ENCODE measurements at regions not wholly inside any gene's neighbourhood (a gene's known extent, or its start where the extent isn't known, plus 50 kb on each side); places are given as distances from the start of the nearest gene placed in this dataset.

DNA sequence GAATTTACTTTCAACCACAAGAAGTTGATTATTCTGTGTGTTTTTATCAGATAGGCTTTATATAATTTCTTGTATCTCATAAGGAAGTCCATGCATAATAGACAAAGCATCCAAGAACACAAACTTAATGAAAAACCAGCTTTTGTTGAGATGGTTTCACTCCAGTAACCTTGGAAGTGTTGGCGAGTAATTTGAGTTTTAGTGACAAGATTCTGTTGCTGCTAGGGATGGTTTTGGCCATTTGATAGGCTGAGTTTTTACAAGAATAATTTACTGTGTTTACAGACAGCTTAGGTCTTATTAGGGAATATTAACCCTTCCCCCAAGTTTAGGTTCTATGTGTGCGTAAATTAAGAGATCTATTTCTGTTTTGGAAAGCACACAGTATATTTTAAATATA lies 513.6 kb downstream of the USP25 start:
- H3K27ac ChIP-seq (ENCODE audit: insufficient read depth in 1 of 2, low read depth in 1 of 2, low read length in 2 of 2, poor library complexity in 1 of 2, severe bottlenecking in 2 of 2), result peak overlapping the region in 1 of 2 experiments; percentile 9
- no peaks in the 10 kb centered on the region for H3K27me3 ChIP-seq (replicated peaks in 2 of 5; ENCODE audit: control insufficient read depth in 4 of 5, insufficient read depth in 5 of 5, low read length in 4 of 5)
- ChIA-PET POLR2A (no interaction called here), CTCF (interaction anchor here (1.3 to 1.7 kb wide), 3 partner anchors 33 to 49 kb away, joined by 4 to 7 read pairs (median 5); no protein-coding TSS in a partner anchor)
- peaks cover 5 to 30% (median 8%) of the 10 kb centered on the region in 4 experiments for H3K4me1 ChIP-seq (ENCODE audit: control extremely low read depth in 1 of 4, control insufficient read depth in 4 of 4, insufficient read depth in 4 of 4, low read length in 3 of 4)
- no peak overlapping the region for H3K4me3 ChIP-seq (ENCODE audit: control insufficient read depth in 1 of 7, extremely low read depth in 1 of 7, insufficient read depth in 4 of 7, low read depth in 2 of 7, low read length in 6 of 7)
- peak in 1 of 3 donors; percentile 16 for DNase-seq
- H3K9me3 ChIP-seq (ENCODE audit: control extremely low read depth in 1 of 5, control insufficient read depth in 4 of 5, insufficient read depth in 2 of 5, low read depth in 1 of 5, low read length in 4 of 5), result peaks cover 0 to 3% (median 0%) of the 10 kb centered on the region in 5 experiments
- WGBS (ENCODE audit: insufficient coverage), result no CpG with 5 or more reads among the region's 2 CpGs
- H3K36me3 ChIP-seq (ENCODE audit: control insufficient read depth in 4 of 4, insufficient read depth in 4 of 4, low read length in 3 of 4), result no peaks in the 10 kb centered on the region

DNA sequence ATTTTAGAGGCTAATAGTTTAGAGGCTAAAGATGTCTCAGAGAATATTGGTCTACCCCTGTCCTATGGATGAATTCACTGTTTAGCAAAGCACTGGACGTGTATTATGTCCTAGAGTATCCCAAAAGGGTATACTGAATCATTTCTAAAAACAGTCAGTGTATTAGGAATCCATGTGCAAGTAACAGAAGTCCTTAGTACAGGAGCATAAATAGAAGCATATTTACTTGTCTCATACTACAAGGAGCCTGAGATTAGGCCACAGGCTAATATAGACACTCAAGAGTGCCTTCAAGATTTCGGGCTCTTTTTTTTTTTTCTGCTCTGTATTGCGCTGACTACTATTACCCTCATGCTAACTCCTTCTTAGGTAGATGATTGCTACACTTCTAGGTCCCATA lies 518.9 kb downstream of the USP25 start:
- POLR2A ChIA-PET, result interaction anchor here (0.7 kb wide), 1 partner anchor 469 kb away, joined by 5 read pairs; no protein-coding TSS in a partner anchor
- Histone ChIP-seq H3K27ac (ENCODE audit: insufficient read depth in 1 of 2, low read depth in 1 of 2, low read length in 2 of 2, poor library complexity in 1 of 2, severe bottlenecking in 2 of 2) (no peak overlapping the region), H3K36me3 (ENCODE audit: control insufficient read depth in 4 of 4, insufficient read depth in 4 of 4, low read length in 3 of 4) (no peaks in the 10 kb centered on the region), H3K4me1 (ENCODE audit: control extremely low read depth in 1 of 4, control insufficient read depth in 4 of 4, insufficient read depth in 4 of 4, low read length in 3 of 4) (no peaks in the 10 kb centered on the region), H3K27me3 (replicated peaks in 2 of 5; ENCODE audit: control insufficient read depth in 4 of 5, insufficient read depth in 5 of 5, low read length in 4 of 5) (no peaks in the 10 kb centered on the region), H3K9me3 (ENCODE audit: control extremely low read depth in 1 of 5, control insufficient read depth in 4 of 5, insufficient read depth in 2 of 5, low read depth in 1 of 5, low read length in 4 of 5) (peaks cover 0 to 3% (median 0%) of the 10 kb centered on the region in 5 experiments), H3K4me3 (ENCODE audit: control insufficient read depth in 1 of 7, extremely low read depth in 1 of 7, insufficient read depth in 4 of 7, low read depth in 2 of 7, low read length in 6 of 7) (no peak overlapping the region)
- CTCF ChIA-PET, result no interaction called here
- DNase-seq, result no peak
- no CpG with 5 or more reads among the region's 3 CpGs for WGBS (ENCODE audit: insufficient coverage)

DNA sequence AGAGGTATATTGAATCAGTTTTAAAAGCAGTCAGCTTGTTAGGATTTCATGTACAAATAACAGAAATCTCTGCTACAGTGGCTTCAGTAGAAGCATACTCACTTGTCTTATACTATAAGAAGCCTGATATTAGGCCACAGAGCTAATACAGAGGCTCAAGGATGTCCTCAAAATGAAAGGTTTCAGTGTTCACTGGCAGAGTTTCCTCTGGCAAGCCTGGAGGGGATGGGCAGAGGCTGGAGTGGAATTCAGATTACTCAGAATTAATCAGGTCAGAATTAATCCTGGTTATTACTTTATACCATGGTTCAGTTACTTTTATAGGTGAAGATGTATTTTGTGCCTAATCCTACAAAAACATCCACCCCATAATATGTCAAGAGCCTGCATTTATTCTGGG lies 520.5 kb downstream of the USP25 start:
- H3K36me3 ChIP-seq (ENCODE audit: control insufficient read depth in 4 of 4, insufficient read depth in 4 of 4, low read length in 3 of 4), result no peaks in the 10 kb centered on the region
- H3K4me3 ChIP-seq (ENCODE audit: control insufficient read depth in 1 of 7, extremely low read depth in 1 of 7, insufficient read depth in 4 of 7, low read depth in 2 of 7, low read length in 6 of 7), result no peak overlapping the region
- H3K9me3 ChIP-seq (ENCODE audit: control extremely low read depth in 1 of 5, control insufficient read depth in 4 of 5, insufficient read depth in 2 of 5, low read depth in 1 of 5, low read length in 4 of 5), result peaks cover 0 to 3% (median 0%) of the 10 kb centered on the region in 5 experiments
- DNase-seq, result no peak
- no peaks in the 10 kb centered on the region for H3K27me3 ChIP-seq (replicated peaks in 2 of 5; ENCODE audit: control insufficient read depth in 4 of 5, insufficient read depth in 5 of 5, low read length in 4 of 5)
- no peak overlapping the region for H3K27ac ChIP-seq (ENCODE audit: insufficient read depth in 1 of 2, low read depth in 1 of 2, low read length in 2 of 2, poor library complexity in 1 of 2, severe bottlenecking in 2 of 2)
- POLR2A ChIA-PET, result no interaction called here
- CTCF ChIA-PET, result interaction anchor here (0.9 kb wide), 1 partner anchor 9 kb away, joined by 3 read pairs; no protein-coding TSS in a partner anchor
- H3K4me1 ChIP-seq (ENCODE audit: control extremely low read depth in 1 of 4, control insufficient read depth in 4 of 4, insufficient read depth in 4 of 4, low read length in 3 of 4), result no peaks in the 10 kb centered on the region

- H3K27ac ChIP-seq (ENCODE audit: insufficient read depth in 1 of 2, low read depth in 1 of 2, low read length in 2 of 2, poor library complexity in 1 of 2, severe bottlenecking in 2 of 2), result no peak overlapping the region
- no peaks in the 10 kb centered on the region for H3K27me3 ChIP-seq (replicated peaks in 2 of 5; ENCODE audit: control insufficient read depth in 4 of 5, insufficient read depth in 5 of 5, low read length in 4 of 5)
- H3K36me3 ChIP-seq (ENCODE audit: control insufficient read depth in 4 of 4, insufficient read depth in 4 of 4, low read length in 3 of 4), result no peaks in the 10 kb centered on the region
- no peak for DNase-seq
- H3K4me1 ChIP-seq (ENCODE audit: control extremely low read depth in 1 of 4, control insufficient read depth in 4 of 4, insufficient read depth in 4 of 4, low read length in 3 of 4), result peaks cover 0 to 3% (median 0%) of the 10 kb centered on the region in 4 experiments
- ChIA-PET POLR2A (no interaction called here), CTCF (interaction anchor here (1.1 kb wide), 1 partner anchor 8 kb away, joined by 3 read pairs; no protein-coding TSS in a partner anchor)
- no peak overlapping the region for H3K4me3 ChIP-seq (ENCODE audit: control insufficient read depth in 1 of 7, extremely low read depth in 1 of 7, insufficient read depth in 4 of 7, low read depth in 2 of 7, low read length in 6 of 7)
- no peaks in the 10 kb centered on the region for H3K9me3 ChIP-seq (ENCODE audit: control extremely low read depth in 1 of 5, control insufficient read depth in 4 of 5, insufficient read depth in 2 of 5, low read depth in 1 of 5, low read length in 4 of 5)
- WGBS (ENCODE audit: insufficient coverage), result 100% methylated on average over 1 of the region's 7 CpGs
These were observed 529.2 kb downstream of the USP25 start for GRCh38 chr21:16258844-16259611.

GRCh38 chr21:16262091-16262490 lies 532.3 kb downstream of the USP25 start:
- ChIA-PET POLR2A (no interaction called here), CTCF (no interaction called here)
- Histone ChIP-seq H3K27me3 (replicated peaks in 2 of 5; ENCODE audit: control insufficient read depth in 4 of 5, insufficient read depth in 5 of 5, low read length in 4 of 5) (no peaks in the 10 kb centered on the region), H3K9me3 (ENCODE audit: control extremely low read depth in 1 of 5, control insufficient read depth in 4 of 5, insufficient read depth in 2 of 5, low read depth in 1 of 5, low read length in 4 of 5) (no peaks in the 10 kb centered on the region), H3K36me3 (ENCODE audit: control insufficient read depth in 4 of 4, insufficient read depth in 4 of 4, low read length in 3 of 4) (no peaks in the 10 kb centered on the region), H3K4me3 (ENCODE audit: control insufficient read depth in 1 of 7, extremely low read depth in 1 of 7, insufficient read depth in 4 of 7, low read depth in 2 of 7, low read length in 6 of 7) (no peak overlapping the region), H3K27ac (ENCODE audit: insufficient read depth in 1 of 2, low read depth in 1 of 2, low read length in 2 of 2, poor library complexity in 1 of 2, severe bottlenecking in 2 of 2) (no peak overlapping the region), H3K4me1 (ENCODE audit: control extremely low read depth in 1 of 4, control insufficient read depth in 4 of 4, insufficient read depth in 4 of 4, low read length in 3 of 4) (peaks cover 0 to 5% (median 3%) of the 10 kb centered on the region in 4 experiments)
- no peak for DNase-seq

- DNase-seq, result peak; percentile 36 to 72 (median 69)
- Histone ChIP-seq H3K9me3 (ENCODE audit: control extremely low read depth in 1 of 5, control insufficient read depth in 4 of 5, insufficient read depth in 2 of 5, low read depth in 1 of 5, low read length in 4 of 5) (peaks cover 0 to 3% (median 0%) of the 10 kb centered on the region in 5 experiments), H3K27me3 (replicated peaks in 2 of 5; ENCODE audit: control insufficient read depth in 4 of 5, insufficient read depth in 5 of 5, low read length in 4 of 5) (no peaks in the 10 kb centered on the region), H3K4me1 (ENCODE audit: control extremely low read depth in 1 of 4, control insufficient read depth in 4 of 4, insufficient read depth in 4 of 4, low read length in 3 of 4) (peaks cover 0 to 5% (median 3%) of the 10 kb centered on the region in 4 experiments), H3K36me3 (ENCODE audit: control insufficient read depth in 4 of 4, insufficient read depth in 4 of 4, low read length in 3 of 4) (peaks cover 0 to 2% (median 0%) of the 10 kb centered on the region in 4 experiments), H3K4me3 (ENCODE audit: control insufficient read depth in 1 of 7, extremely low read depth in 1 of 7, insufficient read depth in 4 of 7, low read depth in 2 of 7, low read length in 6 of 7) (peak overlapping the region in 5 of 7 experiments; percentile 46 to 72 (median 54)), H3K27ac (ENCODE audit: insufficient read depth in 1 of 2, low read depth in 1 of 2, low read length in 2 of 2, poor library complexity in 1 of 2, severe bottlenecking in 2 of 2) (peak overlapping the region; percentile 40 to 75)
- WGBS (ENCODE audit: insufficient coverage), result no CpG with 5 or more reads among the region's 4 CpGs
- POLR2A ChIA-PET, result no interaction called here
- CTCF ChIA-PET, result no interaction called here
These were observed 534.5 kb downstream of the USP25 start for GRCh38 chr21:16264319-16264718.

GRCh38 chr21:16269476-16269875 lies 539.7 kb downstream of the USP25 start:
- no CpG with 5 or more reads among the region's 1 CpG for WGBS (ENCODE audit: insufficient coverage)
- H3K27me3 ChIP-seq (replicated peaks in 2 of 5; ENCODE audit: control insufficient read depth in 4 of 5, insufficient read depth in 5 of 5, low read length in 4 of 5), result no peaks in the 10 kb centered on the region
- peaks cover 0 to 2% (median 0%) of the 10 kb centered on the region in 4 experiments for H3K36me3 ChIP-seq (ENCODE audit: control insufficient read depth in 4 of 4, insufficient read depth in 4 of 4, low read length in 3 of 4)
- H3K4me1 ChIP-seq (ENCODE audit: control extremely low read depth in 1 of 4, control insufficient read depth in 4 of 4, insufficient read depth in 4 of 4, low read length in 3 of 4), result peaks cover 0 to 2% (median under 1%) of the 10 kb centered on the region in 4 experiments
- no peak for DNase-seq
- CTCF ChIA-PET, result interaction anchor here (0.6 to 0.7 kb wide), 2 partner anchors 16 to 17 kb away, joined by 3 to 4 read pairs; no protein-coding TSS in a partner anchor
- H3K4me3 ChIP-seq (ENCODE audit: control insufficient read depth in 1 of 7, extremely low read depth in 1 of 7, insufficient read depth in 4 of 7, low read depth in 2 of 7, low read length in 6 of 7), result no peak overlapping the region
- POLR2A ChIA-PET, result no interaction called here
- peaks cover 0 to 3% (median 0%) of the 10 kb centered on the region in 5 experiments for H3K9me3 ChIP-seq (ENCODE audit: control extremely low read depth in 1 of 5, control insufficient read depth in 4 of 5, insufficient read depth in 2 of 5, low read depth in 1 of 5, low read length in 4 of 5)
- H3K27ac ChIP-seq (ENCODE audit: insufficient read depth in 1 of 2, low read depth in 1 of 2, low read length in 2 of 2, poor library complexity in 1 of 2, severe bottlenecking in 2 of 2), result no peak overlapping the region
